Body of pancreas (tissue), 4 donors: ENCODE measurements at regions not wholly inside any gene's neighbourhood (a gene's known extent, or its start where the extent isn't known, plus 50 kb on each side); places are given as distances from the start of the nearest gene placed in this dataset.

Experiments
- ATAC-seq: fragments of 150-250 bp; one replicate; pipeline ENCODE4 v1.9.1; 2016
- DNase-seq, 4 donors: peaks; one replicate each; pipeline ENCODE4 v3.0.0-alpha.2; 2019
- H3K27ac ChIP-seq, 4 donors: fragments of 200-600 bp; sonication (generic); 1 replicate in 3 of 4; 2 replicates in 1 of 4; pipeline versions ENCODE4 v1.5.1 to v1.6.1; 2016 to 2019; ENCODE audit warnings: mild to moderate bottlenecking in 1 of 4, mixed read lengths in 1 of 4, moderate library complexity in 1 of 4
- H3K27me3 ChIP-seq, 2 donors: fragments of 200-600 bp; sonication (generic); one replicate each; pipeline ENCODE4 v1.6.0; 2016; ENCODE audit warnings: mild to moderate bottlenecking in 1 of 2
- H3K36me3 ChIP-seq, 2 donors: fragments of 200-600 bp; sonication (generic); replicated peaks in 1 of 2; 2 replicates each; pipeline ENCODE4 v1.5.1; 2016; ENCODE audit warnings: low read depth in 2 of 2; ENCODE audit not compliant: insufficient read depth in 1 of 2
- H3K4me1 ChIP-seq: fragments of 200-600 bp; sonication (generic); one replicate; pipeline ENCODE4 v1.6.0; 2016
- H3K4me3 ChIP-seq, 2 donors: fragments of 200-600 bp; sonication (generic); 1 replicate in 1 of 2; 2 replicates in 1 of 2; pipeline ENCODE4 v1.5.1; 2016 to 2019
- H3K9me3 ChIP-seq, 3 donors: fragments of 200-600 bp; sonication (generic); 1 replicate in 2 of 3; 2 replicates in 1 of 3; pipeline ENCODE4 v1.5.1; 2016
- CTCF ChIP-seq, 7 experiments: fragments of 450-650 bp in 4 of 7; fragments of 200-600 bp in 3 of 7; sonication (generic) in 3 of 7; IDR thresholded peaks; one replicate each; pipeline ENCODE4 v1.5.1; 2016 to 2019; ENCODE audit warnings: antibody characterized with exemption in 7 of 7
- POLR2A ChIP-seq, 3 donors: fragments of 450-650 bp; IDR thresholded peaks; one replicate each; pipeline ENCODE4 v1.6.1; 2016; ENCODE audit warnings: antibody characterized with exemption in 3 of 3, mild to moderate bottlenecking in 2 of 3
- WGBS, 2 donors: methylation state at CpG; one replicate each; pipeline ENCODE4 v1.1.5; 2017; 5-methylcytosine and 5-hydroxymethylcytosine counted together
- intact Hi-C: fragments of 100-400 bp; cut with DNase I; formaldehyde crosslinking; loops from one replicate; pipeline ENCODE4 v1.15.1; 2023

GRCh38 chr13:83577183-83577582, 305.1 kb downstream of the SLITRK1 start:
- Histone ChIP-seq H3K27me3 (no peaks in the 10 kb centered on the region), H3K4me1 (no peaks in the 10 kb centered on the region), H3K9me3 (no peaks in the 10 kb centered on the region), H3K36me3 (no peaks in the 10 kb centered on the region), H3K4me3 (no peak overlapping the region), H3K27ac (no peak overlapping the region)
- DNase-seq (no peak), ATAC-seq (no peak)
- no peak for TF ChIP-seq POLR2A (IDR thresholded peaks at IDR 0.05)
- no peak for TF ChIP-seq CTCF (IDR thresholded peaks at IDR 0.05)
- intact Hi-C loops: no loop called here
- WGBS, 2 donors: 91 to 93% methylated on average over 2 of the region's 2 CpGs

DNA sequence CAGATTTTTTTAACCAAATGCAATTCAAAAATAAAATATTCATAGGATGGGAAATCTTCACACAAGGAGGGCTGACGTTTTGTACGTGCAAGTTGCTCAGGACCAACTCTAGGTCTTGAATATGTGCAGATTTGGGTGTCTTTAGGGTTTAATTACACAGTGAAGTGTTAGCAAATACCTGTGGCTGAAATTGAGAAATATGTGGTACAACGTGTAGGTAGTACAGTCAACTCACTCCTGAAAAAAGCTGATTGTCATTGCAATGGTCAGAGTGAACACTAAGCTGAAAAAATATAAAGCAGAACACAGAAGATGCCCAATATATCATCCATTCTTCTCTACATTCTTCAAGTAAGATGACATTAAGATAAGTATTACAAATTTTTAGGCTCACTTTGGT, 314.3 kb downstream of the SLITRK1 start:
- TF ChIP-seq POLR2A (IDR thresholded peaks at IDR 0.05): no peak
- TF ChIP-seq CTCF (IDR thresholded peaks at IDR 0.05): no peak
- H3K9me3 ChIP-seq: no peaks in the 10 kb centered on the region
- H3K27ac ChIP-seq: no peak overlapping the region
- H3K27me3 ChIP-seq: no peaks in the 10 kb centered on the region
- H3K4me3 ChIP-seq: no peak overlapping the region
- no peaks in the 10 kb centered on the region for H3K4me1 ChIP-seq
- WGBS, 2 donors: 62 to 67% methylated on average over 3 of the region's 3 CpGs
- intact Hi-C loops: no loop called here
- no peaks in the 10 kb centered on the region for H3K36me3 ChIP-seq
- no peak for DNase-seq
- ATAC-seq: no peak

DNA sequence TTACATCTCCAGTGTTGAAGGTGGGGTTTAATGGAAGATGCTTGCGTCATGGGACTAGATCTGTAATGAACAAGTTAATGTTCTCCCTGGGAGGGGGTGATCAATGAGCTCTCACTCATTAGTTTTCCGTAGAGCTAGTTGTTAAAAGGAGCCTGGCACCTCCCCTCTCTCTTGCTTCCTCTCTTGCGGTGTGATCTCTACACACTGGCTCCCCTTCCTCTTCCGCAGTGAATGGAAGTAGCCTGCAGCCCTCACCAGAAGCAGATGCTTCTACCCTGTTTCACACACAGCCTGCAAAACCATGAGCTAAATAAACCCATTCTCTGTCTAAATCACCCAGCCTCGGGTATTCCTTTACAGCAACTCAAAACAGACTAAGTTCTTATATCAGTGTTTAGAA, 318.8 kb downstream of the SLITRK1 start:
- H3K4me1 ChIP-seq: no peaks in the 10 kb centered on the region
- no peak for TF ChIP-seq CTCF (IDR thresholded peaks at IDR 0.05)
- TF ChIP-seq POLR2A (IDR thresholded peaks at IDR 0.05): no peak
- ATAC-seq (no peak), DNase-seq (no peak)
- no peak overlapping the region for H3K27ac ChIP-seq
- no peaks in the 10 kb centered on the region for H3K9me3 ChIP-seq
- WGBS, 2 donors: 79 to 83% methylated on average over 5 of the region's 5 CpGs
- H3K36me3 ChIP-seq: no peaks in the 10 kb centered on the region
- intact Hi-C loops: no loop called here
- H3K4me3 ChIP-seq: no peak overlapping the region
- no peaks in the 10 kb centered on the region for H3K27me3 ChIP-seq

GRCh38 chr13:83557845-83558244, 324.4 kb downstream of the SLITRK1 start:
- intact Hi-C loops: no loop called here
- 71 to 72% methylated on average over 2 of the region's 2 CpGs for WGBS, 2 donors
- ATAC-seq (no peak), DNase-seq (no peak)
- no peak overlapping the region for H3K4me3 ChIP-seq
- TF ChIP-seq POLR2A (IDR thresholded peaks at IDR 0.05) (no peak), CTCF (IDR thresholded peaks at IDR 0.05) (no peak)
- no peaks in the 10 kb centered on the region for H3K36me3 ChIP-seq
- H3K4me1 ChIP-seq: no peaks in the 10 kb centered on the region
- H3K9me3 ChIP-seq: no peaks in the 10 kb centered on the region
- no peak overlapping the region for H3K27ac ChIP-seq
- H3K27me3 ChIP-seq: no peaks in the 10 kb centered on the region

GRCh38 chr13:83549671-83550070, 332.6 kb downstream of the SLITRK1 start:
- intact Hi-C loops: no loop called here
- WGBS, 2 donors: 82 to 90% methylated on average over 1 of the region's 1 CpG
- H3K9me3 ChIP-seq: no peaks in the 10 kb centered on the region

More at GRCh38 chr13:83549671-83550070, 332.6 kb downstream of the SLITRK1 start:
- ATAC-seq (no peak), DNase-seq (no peak)
- no peak for TF ChIP-seq CTCF (IDR thresholded peaks at IDR 0.05)
- TF ChIP-seq POLR2A (IDR thresholded peaks at IDR 0.05): no peak
- H3K27me3 ChIP-seq: no peaks in the 10 kb centered on the region
- H3K4me1 ChIP-seq: no peaks in the 10 kb centered on the region
- no peak overlapping the region for H3K4me3 ChIP-seq
- H3K36me3 ChIP-seq: no peaks in the 10 kb centered on the region
- H3K27ac ChIP-seq: no peak overlapping the region
